ENCODE measurements at regions not wholly inside any gene's neighbourhood (a gene's known extent, or its start where the extent isn't known, plus 50 kb on each side); places are given as distances from the start of the nearest gene placed in this dataset.
"Not testable (repeated sequence)": the region's sequence is repeated elsewhere in the genome, so short reads cannot be mapped to it uniquely, and the experiment has no call there.

GRCh38 chr9:24793787-24794186 lies 248.1 kb upstream of the IZUMO3 start:
- Histone ChIP-seq H3K4me1 (no peaks in the 10 kb centered on the region), H2AFZ (no peak overlapping the region)

GRCh38 chr9:24776226-24776625 lies 230.5 kb upstream of the IZUMO3 start:
- H3K4me1 ChIP-seq = no peaks in the 10 kb centered on the region
- no peak overlapping the region for H3K4me3 ChIP-seq (ENCODE audit: low read depth, low read length)
- no peak overlapping the region for H3K4me2 ChIP-seq (ENCODE audit: low read length)
- H3K27me3 ChIP-seq (ENCODE audit: control insufficient read depth, insufficient read depth, low read length) = no peaks in the 10 kb centered on the region
- H3K9ac ChIP-seq = no peak overlapping the region
- no peaks in the 10 kb centered on the region for H3K36me3 ChIP-seq (ENCODE audit: control insufficient read depth, insufficient read depth, low read length)
- no peaks in the 10 kb centered on the region for H3K9me3 ChIP-seq (ENCODE audit: control insufficient read depth, low read length)
- H3K27ac ChIP-seq = no peak overlapping the region
- H3K79me2 ChIP-seq = no peaks in the 10 kb centered on the region
- TF ChIP-seq CTCF (IDR thresholded peaks at IDR 0.05) = no peak
- no peak overlapping the region for H2AFZ ChIP-seq

More at GRCh38 chr9:24793787-24794186, 248.1 kb upstream of the IZUMO3 start:
- no peaks in the 10 kb centered on the region for H3K79me2 ChIP-seq
- H3K4me3 ChIP-seq (ENCODE audit: low read depth, low read length) = no peak overlapping the region
- H3K9me3 ChIP-seq (ENCODE audit: control insufficient read depth, low read length) = no peaks in the 10 kb centered on the region
- H3K4me2 ChIP-seq (ENCODE audit: low read length) = no peak overlapping the region
- no peaks in the 10 kb centered on the region for H3K36me3 ChIP-seq (ENCODE audit: control insufficient read depth, insufficient read depth, low read length)
- no peaks in the 10 kb centered on the region for H3K27me3 ChIP-seq (ENCODE audit: control insufficient read depth, insufficient read depth, low read length)
- H3K27ac ChIP-seq = no peak overlapping the region
- no peak overlapping the region for H3K9ac ChIP-seq
- TF ChIP-seq CTCF (IDR thresholded peaks at IDR 0.05) = no peak

GRCh38 chr9:24774199-24774598 lies 228.5 kb upstream of the IZUMO3 start:
- not testable (repeated sequence) for H3K27me3 ChIP-seq (ENCODE audit: control insufficient read depth, insufficient read depth, low read length); H3K27ac ChIP-seq; H3K4me2 ChIP-seq (ENCODE audit: low read length)

GRCh38 chr9:24766081-24766480 lies 220.4 kb upstream of the IZUMO3 start:
- Histone ChIP-seq H3K79me2 (no peaks in the 10 kb centered on the region), H3K4me3 (ENCODE audit: low read depth, low read length) (no peak overlapping the region), H3K4me2 (ENCODE audit: low read length) (no peak overlapping the region), H3K27ac (no peak overlapping the region), H3K9ac (no peak overlapping the region), H2AFZ (no peak overlapping the region), H3K36me3 (ENCODE audit: control insufficient read depth, insufficient read depth, low read length) (no peaks in the 10 kb centered on the region), H3K27me3 (ENCODE audit: control insufficient read depth, insufficient read depth, low read length) (no peaks in the 10 kb centered on the region), H3K4me1 (no peaks in the 10 kb centered on the region), H3K9me3 (ENCODE audit: control insufficient read depth, low read length) (no peaks in the 10 kb centered on the region)
- no peak for TF ChIP-seq CTCF (IDR thresholded peaks at IDR 0.05)

More at GRCh38 chr9:24774199-24774598, 228.5 kb upstream of the IZUMO3 start:
- not testable (repeated sequence) for H3K9ac ChIP-seq; H3K9me3 ChIP-seq (ENCODE audit: control insufficient read depth, low read length); H2AFZ ChIP-seq; H3K4me3 ChIP-seq (ENCODE audit: low read depth, low read length); H3K4me1 ChIP-seq; H3K79me2 ChIP-seq; H3K36me3 ChIP-seq (ENCODE audit: control insufficient read depth, insufficient read depth, low read length)

GRCh38 chr9:24765025-24765756 lies 219.5 kb upstream of the IZUMO3 start:
- Histone ChIP-seq H3K4me1 (no peaks in the 10 kb centered on the region), H3K4me2 (ENCODE audit: low read length) (no peak overlapping the region), H3K4me3 (ENCODE audit: low read depth, low read length) (no peak overlapping the region), H3K9me3 (ENCODE audit: control insufficient read depth, low read length) (no peaks in the 10 kb centered on the region), H2AFZ (no peak overlapping the region), H3K27ac (no peak overlapping the region), H3K79me2 (no peaks in the 10 kb centered on the region), H3K9ac (no peak overlapping the region), H3K36me3 (ENCODE audit: control insufficient read depth, insufficient read depth, low read length) (no peaks in the 10 kb centered on the region), H3K27me3 (ENCODE audit: control insufficient read depth, insufficient read depth, low read length) (no peaks in the 10 kb centered on the region)
- TF ChIP-seq CTCF (IDR thresholded peaks at IDR 0.05) = no peak
